Mucosa of descending colon (tissue), 3 donors: ENCODE measurements at regions not wholly inside any gene's neighbourhood (a gene's known extent, or its start where the extent isn't known, plus 50 kb on each side); places are given as distances from the start of the nearest gene placed in this dataset.

Experiments
- ATAC-seq: fragments of 200-7000 bp; cut with Tn5 transposase; one replicate; pipeline ENCODE4 v1.9.1; 2020; ENCODE audit warnings: mild to moderate bottlenecking, moderate library complexity
- DNase-seq, 3 donors: peaks; one replicate each; pipeline ENCODE4 v3.0.0-alpha.2; 2020
- H3K36me3 ChIP-seq: fragments of 200-600 bp; one replicate; pipeline ENCODE4 v1.8.0; 2021; ENCODE audit warnings: low read depth, mild to moderate bottlenecking
- H3K4me1 ChIP-seq: fragments of 200-600 bp; one replicate; pipeline ENCODE4 v1.8.0; 2021; ENCODE audit warnings: low read depth, mild to moderate bottlenecking
- H3K4me3 ChIP-seq: fragments of 200-600 bp; one replicate; pipeline ENCODE4 v1.8.0; 2021; ENCODE audit warnings: mild to moderate bottlenecking
- H3K9me3 ChIP-seq: fragments of 200-600 bp; one replicate; pipeline ENCODE4 v1.8.0; 2021; ENCODE audit warnings: mild to moderate bottlenecking
- CTCF ChIP-seq: fragments of 200-600 bp; IDR thresholded peaks from one replicate; pipeline ENCODE4 v1.8.0; 2022; ENCODE audit warnings: antibody characterized with exemption, mild to moderate bottlenecking
- intact Hi-C, 2 donors: fragments of 100-400 bp; cut with DNase I in 1 of 2; cut with micrococcal nuclease in 1 of 2; formaldehyde crosslinking; loops; one replicate each; pipeline versions ENCODE4 v1.11.0 to v1.11.1; 2022; cut with DNase I, micrococcal nuclease
- donor health status: DM: no; HTN: no; CAD: no; lungs with moderate emphysema.
- donor health status: DM: no; HTN: no; CAD: no.
- donor health status: DM: no; HTN: yes; CAD: no.

- TF ChIP-seq CTCF = no peak
- no peaks in the 10 kb centered on the region for H3K36me3 ChIP-seq
- no peaks in the 10 kb centered on the region for H3K9me3 ChIP-seq
- ATAC-seq (no peak), DNase-seq (no peak)
- no peak overlapping the region for H3K4me3 ChIP-seq
- intact Hi-C loops = no loop called here
- no peaks in the 10 kb centered on the region for H3K4me1 ChIP-seq
Measured at GRCh38 chr16:86363836-86364618, 146.3 kb upstream of the FOXF1 start.

DNA sequence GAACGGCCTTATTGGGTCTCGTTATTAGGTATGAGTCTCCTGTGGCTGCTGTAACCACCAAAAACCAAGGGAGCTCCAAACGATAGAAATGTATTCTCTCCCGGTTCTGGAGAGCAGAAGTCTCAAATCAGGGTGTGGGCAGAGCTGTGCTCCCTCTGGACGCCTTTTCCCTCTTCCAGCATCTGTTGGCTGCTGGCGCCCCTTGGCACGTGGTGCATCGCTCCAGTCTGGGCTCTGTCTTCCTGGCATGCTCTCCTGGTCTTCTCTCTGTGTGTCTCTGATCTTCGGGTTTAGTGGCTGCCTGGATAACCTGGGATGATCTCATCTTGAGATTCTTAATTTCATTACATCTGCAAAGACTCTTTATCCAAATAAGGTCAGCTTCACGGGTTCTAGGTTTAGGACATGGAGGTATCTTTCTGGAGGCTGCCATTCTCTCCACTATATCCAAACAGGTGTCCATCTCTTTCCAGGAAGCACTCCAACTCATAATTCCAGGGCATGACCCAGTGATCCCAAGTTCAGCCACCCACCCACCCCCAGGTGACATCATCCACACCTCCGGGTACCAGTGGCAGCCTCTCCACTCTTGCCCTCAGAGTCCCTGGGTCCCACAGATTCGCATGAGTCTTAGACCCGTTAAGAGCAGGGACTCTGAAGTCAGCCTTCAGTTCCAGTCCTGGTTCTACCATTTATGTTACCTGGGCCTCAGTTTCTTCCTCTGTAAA is 145.5 kb upstream of the FOXF1 start:
- Histone ChIP-seq H3K4me3 (no peak overlapping the region), H3K36me3 (no peaks in the 10 kb centered on the region), H3K9me3 (no peaks in the 10 kb centered on the region), H3K4me1 (no peaks in the 10 kb centered on the region)
- no peak for DNase-seq
- no peak for ATAC-seq
- TF ChIP-seq CTCF = no peak
- intact Hi-C loops = loop anchor here in 1 of 2 donors (5.0 kb wide), 1 partner anchor 142 kb away; no protein-coding TSS in a partner anchor

- Histone ChIP-seq H3K4me1 (no peaks in the 10 kb centered on the region), H3K4me3 (no peak overlapping the region), H3K9me3 (no peaks in the 10 kb centered on the region), H3K36me3 (no peaks in the 10 kb centered on the region)
- ATAC-seq (no peak), DNase-seq (no peak)
- intact Hi-C loops = loop anchor here in 1 of 2 donors (5.0 kb wide), 1 partner anchor 142 kb away; no protein-coding TSS in a partner anchor
- no peak for TF ChIP-seq CTCF
Measured at GRCh38 chr16:86365513-86366273, 144.6 kb upstream of the FOXF1 start.

GRCh38 chr16:86366481-86366880 is 143.8 kb upstream of the FOXF1 start:
- ATAC-seq (no peak), DNase-seq (no peak)
- intact Hi-C loops = loop anchor here in 1 of 2 donors (5.0 kb wide), 1 partner anchor 141 kb away; no protein-coding TSS in a partner anchor
- H3K4me3 ChIP-seq = no peak overlapping the region
- TF ChIP-seq CTCF = no peak
- H3K36me3 ChIP-seq = no peaks in the 10 kb centered on the region
- H3K9me3 ChIP-seq = no peaks in the 10 kb centered on the region
- H3K4me1 ChIP-seq = no peaks in the 10 kb centered on the region

GRCh38 chr16:86367291-86368072 is 142.8 kb upstream of the FOXF1 start:
- ATAC-seq (no peak), DNase-seq (no peak)
- intact Hi-C loops = loop anchor here in 1 of 2 donors (5.0 kb wide), 1 partner anchor 140 kb away; no protein-coding TSS in a partner anchor
- H3K4me3 ChIP-seq = no peak overlapping the region
- no peaks in the 10 kb centered on the region for H3K36me3 ChIP-seq
- H3K4me1 ChIP-seq = no peaks in the 10 kb centered on the region
- no peak for TF ChIP-seq CTCF
- H3K9me3 ChIP-seq = no peaks in the 10 kb centered on the region
